Activated naive CD4-positive, alpha-beta T cell treated with anti-CD3 and anti-CD28 coated beads, Interleukin-2, amount 50 U/mL, for 16 hours (primary cell): ENCODE measurements at regions not wholly inside any gene's neighbourhood (a gene's known extent, or its start where the extent isn't known, plus 50 kb on each side); places are given as distances from the start of the nearest gene placed in this dataset.

Experiments used
- DNase-seq: peaks from one replicate; pipeline ENCODE4 v3.0.0-alpha.2; 2020

DNA sequence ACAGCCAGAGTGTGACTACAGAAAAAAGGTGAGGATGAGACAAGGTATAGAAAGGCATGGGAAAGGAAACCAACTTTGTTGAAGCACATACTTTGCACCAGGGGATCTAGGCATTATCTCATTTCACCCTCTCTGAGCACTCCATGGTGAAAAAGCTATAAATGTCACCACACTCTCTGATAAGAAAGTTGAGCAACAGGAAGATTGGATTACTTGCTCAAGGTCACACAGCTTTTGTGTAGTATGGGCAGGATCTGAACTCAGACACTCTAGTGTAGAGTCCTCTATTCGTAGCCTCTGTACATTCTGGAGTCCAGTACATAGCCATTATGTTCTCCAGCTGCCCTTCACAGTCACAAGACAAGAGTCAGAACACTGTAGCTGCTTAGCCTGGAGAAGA, 163.4 kb upstream of the SEMA6D start:
- DNase-seq = no peak

DNA sequence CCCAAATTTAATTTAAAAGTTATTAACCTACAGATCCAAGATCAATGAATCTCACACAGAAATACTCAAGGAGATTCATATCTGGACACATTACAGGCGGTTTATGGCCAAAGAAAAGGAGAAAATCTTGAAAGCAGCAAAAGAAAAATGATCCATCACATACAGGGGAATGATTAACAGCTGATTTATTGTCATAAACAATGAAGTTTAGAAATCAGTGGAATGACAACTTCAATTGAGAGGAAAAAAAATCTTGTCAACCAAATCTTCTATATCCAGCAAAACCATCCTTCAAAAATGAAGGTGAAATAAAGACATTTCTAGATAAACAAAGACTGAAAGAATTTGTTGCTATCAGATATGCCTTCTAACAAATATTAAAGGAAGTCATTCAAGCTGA, 156.2 kb upstream of the SEMA6D start:
- DNase-seq = no peak

DNA sequence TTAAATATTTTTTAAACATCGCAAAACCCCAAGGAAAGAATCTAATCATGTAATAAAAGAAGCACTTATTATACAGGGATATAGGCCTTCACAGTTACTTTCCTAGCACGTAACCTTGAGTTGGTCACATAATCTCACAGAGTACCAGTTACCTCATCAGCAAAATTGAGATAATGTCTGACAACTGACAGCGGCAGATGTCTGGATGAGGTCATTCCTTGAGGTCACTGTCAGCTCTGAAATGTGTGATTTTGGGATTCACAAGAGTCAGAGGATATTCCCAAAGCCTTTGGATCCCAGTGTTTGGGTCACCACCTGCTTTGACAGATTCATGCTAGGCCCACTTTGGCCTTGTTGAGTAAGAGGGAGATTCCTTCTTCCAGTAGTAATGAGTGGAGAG, 151.4 kb upstream of the SEMA6D start:
- DNase-seq = no peak

DNA sequence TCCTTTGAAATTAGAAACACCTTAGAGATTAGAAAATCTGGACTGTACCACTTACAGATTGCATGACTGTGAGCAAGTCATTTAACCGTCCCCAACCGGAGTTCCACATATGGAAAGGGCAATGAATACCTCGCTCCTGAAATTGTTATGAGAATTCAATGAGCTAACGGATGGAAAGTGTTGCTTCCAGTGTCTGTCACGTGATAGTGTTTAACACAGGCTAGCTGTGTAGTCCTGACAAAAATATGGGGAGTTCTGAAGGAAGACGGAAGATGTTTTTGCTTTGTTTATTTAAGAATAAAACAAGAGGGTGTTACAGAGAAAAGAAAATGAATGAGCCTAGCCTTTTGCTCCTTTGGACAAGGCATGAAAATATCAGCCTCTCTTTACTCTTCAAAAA, 150.7 kb upstream of the SEMA6D start:
- DNase-seq = no peak

DNA sequence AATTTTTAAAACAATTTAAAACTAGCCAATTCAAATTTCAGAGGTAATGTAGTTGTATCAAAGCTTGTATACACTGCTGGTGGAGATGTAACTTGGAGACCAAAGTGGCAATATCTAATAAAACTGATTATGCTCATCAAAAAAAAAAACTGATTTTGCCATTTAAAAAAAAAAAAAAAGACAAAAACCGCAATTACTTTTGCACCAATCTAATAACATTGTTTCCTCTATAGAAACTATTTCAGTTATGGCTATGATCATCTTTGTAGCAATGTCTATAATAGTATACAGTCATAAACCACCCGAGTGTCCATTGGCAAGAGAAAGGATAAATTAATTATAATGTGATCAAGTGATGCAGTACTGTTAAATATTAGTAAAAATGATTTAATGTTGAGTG, 149.3 kb upstream of the SEMA6D start:
- DNase-seq = no peak

DNA sequence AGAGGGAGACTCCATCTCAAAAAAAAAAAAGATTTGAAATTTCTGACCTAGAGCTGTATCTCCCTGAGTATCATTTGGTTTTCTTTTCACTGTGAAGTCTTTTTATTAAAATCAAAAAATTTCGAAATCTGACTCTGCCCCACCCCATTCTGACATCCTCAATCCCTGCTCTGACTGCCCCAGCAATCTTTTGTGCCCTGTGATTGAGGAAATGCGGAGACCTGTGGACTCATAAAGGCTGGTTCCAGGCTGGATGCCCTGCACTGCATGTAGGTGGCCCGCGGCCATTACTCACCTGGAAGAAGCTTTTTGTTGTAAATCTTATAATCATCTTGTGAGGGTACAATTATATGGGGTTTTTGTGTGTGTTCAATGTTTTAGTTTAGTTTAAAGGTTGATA, 147.3 kb upstream of the SEMA6D start:
- no peak for DNase-seq

DNA sequence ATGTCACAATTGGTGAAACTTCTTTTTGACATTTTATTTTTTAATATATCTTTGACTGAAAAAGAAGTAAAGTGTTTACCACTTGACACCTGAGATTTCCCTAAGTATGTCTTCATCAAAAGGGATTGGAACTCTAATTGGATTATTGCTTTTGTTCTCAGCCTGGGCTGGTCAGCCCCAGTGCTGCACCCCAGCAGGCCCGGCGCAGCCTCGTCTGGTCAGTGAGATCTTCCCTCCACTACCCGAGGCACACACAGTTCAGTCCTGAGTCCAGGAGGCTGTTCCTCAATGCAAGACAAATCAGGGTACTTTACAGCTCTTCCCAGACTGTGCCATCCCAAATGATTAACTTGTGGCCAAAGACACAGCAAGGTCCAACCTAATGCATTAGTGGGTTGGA, 146.9 kb upstream of the SEMA6D start:
- DNase-seq = no peak

DNA sequence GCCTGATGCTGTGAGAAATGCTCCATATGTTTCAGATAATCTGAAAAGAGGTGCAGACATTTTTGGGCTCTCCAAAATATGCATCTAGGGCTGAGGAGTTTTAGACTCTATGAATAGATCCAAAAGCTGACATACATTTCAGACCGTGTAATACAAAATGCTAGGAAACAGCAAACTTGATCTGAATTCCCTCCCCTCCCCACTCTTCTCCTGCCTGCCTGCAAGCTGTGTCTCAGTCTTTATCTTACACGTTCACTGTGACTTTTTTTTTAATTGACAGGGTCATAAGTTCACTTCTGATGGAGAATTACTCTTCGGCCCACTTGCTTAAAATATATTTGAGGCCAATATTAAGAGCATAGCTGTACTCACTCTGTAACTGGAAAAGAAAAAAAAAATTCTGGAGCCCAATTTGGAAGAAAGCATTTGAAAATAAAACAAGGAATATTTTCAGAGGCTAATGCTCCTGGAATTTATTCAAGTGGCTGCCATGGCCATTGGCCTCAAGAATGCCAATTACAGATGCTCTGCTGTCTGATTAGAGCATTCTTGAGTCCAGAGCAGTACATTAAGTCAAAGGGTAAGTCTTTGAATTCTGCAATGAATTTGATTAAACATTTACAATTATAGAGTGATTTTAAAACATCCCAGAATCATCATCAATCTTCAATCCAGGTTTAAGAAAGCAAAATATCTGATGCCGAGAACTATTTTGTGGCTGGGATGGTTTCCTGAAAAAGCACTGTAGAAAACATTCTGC, 146.2 kb upstream of the SEMA6D start:
- no peak for DNase-seq

DNA sequence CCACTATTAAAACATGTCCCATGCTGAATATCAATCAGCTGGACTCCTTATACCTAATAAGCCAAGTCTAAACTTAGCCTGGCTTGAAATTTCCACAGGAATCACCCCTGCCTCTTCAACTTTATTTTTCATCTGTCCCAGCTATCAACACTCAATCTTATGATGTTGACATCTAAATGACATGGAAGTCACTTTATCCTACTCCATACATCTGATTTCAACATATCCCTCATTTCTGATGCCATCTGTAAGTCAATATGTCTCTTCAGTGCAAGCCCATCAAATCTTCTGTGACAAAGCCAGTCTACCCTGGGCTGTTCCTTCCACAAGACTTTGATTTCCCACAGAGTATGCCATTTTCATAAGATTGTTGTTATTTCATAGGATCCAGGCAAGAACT, 143.6 kb upstream of the SEMA6D start:
- DNase-seq = no peak

DNA sequence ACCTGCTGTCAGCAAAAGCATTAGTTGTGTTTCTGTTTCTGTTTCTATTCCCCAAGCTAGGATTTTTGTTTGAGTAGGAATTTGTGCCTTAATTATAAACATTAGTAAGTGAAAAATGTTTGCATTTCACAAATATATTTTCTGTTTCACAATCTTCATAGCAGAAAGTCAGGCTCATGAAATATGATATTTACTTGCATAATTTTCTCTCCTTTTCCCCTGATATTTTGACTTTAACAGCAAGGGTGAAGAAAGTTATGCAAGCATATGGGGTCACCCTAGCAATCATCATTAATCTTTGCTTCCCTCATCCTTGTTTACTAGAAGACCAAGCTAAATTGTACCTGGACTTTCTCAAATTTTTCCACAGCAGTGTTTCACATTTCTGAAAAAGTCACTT, 140.3 kb upstream of the SEMA6D start:
- no peak for DNase-seq

DNA sequence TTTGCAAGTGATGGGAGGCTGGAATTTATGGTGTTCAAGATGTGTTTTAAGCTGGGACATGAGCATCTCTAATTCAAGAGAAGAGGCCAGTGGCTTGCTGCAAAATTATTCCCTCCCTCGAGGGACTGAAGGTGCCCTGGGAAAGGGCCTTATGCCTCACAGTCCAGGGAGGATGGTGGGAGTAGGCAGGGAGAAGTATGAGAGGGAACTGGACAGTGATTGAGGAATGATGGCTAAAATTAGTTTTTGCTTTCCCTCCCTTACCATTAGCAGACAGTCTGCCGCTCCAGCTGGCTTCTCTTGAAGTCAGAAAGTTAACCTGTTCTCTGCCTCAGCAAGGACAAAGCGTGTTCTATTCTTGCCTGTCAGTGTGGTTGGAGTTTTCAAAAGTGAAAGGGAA, 139.8 kb upstream of the SEMA6D start:
- no peak for DNase-seq

DNA sequence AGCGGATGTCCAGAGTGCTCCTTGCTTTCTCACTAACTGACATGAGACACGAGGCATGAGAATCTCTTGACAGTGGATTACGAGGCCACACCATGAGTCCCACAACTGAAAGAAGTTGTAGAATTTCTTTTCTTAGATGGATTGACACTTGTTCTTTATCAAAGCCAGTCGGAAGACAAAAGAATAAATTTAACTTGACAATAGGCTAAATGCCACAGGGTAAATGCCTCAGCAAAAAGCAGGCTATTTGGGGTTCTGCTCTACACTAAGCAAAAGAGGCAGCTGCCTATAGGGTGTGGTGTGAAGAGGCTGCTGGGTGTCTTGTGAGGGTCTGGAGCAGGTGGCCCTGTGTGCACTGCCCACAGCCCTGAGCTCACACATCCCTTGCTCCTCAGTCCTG, 135.1 kb upstream of the SEMA6D start:
- no peak for DNase-seq

DNA sequence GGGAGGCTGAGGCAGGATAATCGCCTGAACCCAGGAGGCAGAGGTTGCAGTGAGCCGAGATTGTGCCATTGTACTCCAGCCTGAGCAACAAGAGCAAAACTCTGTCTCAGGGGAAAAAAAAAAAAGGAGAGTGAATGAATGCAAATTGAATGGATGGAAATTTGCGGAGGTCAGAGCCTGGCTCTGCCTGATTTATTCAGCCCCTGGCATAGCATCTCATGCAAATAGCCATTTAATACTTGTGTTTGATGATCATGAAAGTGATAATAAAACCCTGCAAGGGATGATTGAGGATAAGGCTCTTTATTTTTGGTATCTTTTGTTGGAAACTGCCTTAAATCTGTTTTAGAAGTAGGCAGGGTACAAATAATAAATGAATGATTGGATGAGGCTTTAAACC, 133.0 kb upstream of the SEMA6D start:
- DNase-seq = no peak

DNA sequence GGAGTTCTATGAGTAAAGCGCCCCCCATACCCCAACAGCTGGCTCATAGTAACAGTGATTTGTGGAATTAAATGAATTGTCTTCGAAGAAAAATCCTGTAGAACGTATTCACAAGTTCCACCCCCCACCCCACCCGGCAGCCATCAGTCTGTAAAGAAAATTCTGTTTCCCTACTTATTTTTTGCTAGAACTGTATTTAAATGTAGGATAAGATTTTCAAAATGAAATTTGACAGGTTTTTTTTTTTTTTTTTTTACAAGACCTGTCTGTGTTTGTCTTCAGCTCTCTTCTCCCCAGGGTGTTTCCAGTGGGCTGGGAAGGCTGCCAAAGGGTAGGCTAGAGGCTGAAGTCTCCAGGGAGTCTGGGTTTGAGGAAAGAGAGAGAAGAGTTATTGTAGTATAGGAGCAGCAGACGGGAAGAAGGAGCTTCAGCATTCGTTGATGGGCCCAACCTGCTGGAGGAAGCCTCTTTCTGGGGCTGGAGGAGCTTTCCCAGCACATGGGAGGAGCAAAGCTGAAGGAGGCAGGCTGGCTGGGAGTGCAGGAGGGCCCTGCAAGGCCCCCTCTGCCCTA, 130.6 kb upstream of the SEMA6D start:
- no peak for DNase-seq

DNA sequence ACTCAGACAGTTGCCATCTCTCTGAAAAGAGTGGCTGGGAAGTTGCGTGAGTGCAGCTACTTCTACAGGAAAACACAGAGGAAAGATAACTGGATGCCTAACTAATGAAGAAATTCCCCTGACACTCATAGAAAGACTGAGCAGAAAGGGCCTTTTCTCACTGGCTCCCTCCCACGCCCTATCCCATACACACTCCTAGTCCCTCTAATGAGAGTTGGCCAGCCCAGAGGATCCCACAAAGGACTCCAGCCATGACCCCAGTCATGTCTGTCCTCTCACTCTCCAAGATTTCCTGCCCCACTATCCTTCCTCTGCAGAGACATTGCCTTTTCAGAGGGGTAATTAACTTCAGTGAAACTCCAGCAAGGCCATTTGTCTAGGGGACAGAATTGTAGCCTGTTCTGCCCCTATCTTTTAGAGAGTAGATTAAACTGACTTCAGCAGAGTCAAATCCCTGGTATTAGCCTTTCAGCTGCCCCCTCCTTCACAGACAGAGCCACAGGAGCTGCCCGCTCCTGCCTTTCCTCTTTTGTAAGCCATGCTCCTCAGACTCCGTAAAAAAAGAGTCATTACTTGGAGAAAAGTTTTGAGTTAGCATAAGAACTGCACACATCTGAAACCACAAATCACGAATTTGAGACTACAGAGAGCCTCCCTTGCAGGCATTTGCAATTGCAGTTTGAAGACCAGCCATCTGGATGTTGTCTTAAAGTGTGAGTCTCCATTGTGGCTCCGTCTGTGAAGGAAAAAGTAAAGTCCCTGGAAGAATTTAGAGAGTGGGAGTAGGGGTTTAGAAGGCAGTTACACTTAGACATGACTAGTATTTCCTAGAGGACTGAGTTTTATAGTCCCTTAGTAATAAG, 129.1 kb upstream of the SEMA6D start:
- no peak for DNase-seq

DNA sequence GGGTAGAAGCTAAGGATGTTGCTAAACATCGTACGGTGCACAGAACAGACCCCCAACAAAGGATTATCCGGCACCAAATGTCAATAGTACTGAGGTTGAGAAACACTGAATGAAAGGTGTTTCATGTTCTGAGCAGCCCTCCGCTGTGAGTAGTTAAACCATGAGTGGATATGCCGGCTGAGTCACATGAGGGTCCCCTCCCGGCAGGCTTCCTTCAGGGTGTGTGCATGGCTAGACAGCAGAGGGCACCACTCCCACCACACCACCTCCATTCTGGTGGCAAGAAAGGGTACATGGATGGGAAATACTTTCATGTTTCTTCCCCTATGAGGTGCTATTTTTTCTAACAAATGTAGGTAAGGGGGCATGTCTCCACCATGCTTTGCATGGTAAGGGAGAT, 128.3 kb upstream of the SEMA6D start:
- DNase-seq = no peak

DNA sequence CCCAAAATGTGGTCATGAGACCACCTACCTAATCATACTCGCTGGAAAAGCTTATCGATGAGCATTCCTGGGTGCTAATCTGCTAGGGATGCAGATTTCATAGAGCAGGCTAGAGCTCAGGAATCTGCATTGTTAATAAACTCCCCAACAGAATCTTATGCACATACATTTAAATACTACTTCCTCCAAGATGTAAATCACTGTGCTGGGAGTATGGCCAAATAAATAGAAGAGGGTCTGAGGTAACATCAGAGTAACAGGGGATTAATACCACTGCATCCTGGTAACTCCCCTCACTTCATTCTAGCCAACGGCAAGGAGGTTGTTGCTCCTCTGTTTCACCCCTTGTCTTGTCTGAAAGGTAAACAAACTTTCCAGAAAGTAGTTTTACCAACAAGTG, 118.3 kb upstream of the SEMA6D start:
- DNase-seq = no peak

DNA sequence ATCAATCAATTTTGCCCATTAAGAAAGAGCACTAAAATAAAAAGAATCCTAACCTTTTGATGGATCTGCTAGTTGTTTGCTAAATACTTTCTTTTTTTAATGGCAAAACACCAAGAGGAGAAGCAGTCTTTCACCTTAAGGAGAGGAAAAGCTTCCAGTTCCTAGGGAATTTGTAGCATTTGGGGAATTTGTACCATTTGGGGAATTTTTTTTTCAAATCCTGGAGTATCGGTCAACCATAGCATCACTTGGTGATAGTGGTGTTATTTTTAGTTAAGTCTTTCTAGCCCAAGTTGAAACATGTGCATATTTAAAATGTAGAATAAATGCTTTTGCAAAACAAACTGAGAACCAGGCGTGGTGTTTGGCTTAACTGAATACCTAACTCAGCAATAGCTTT, 117.5 kb upstream of the SEMA6D start:
- no peak for DNase-seq

DNA sequence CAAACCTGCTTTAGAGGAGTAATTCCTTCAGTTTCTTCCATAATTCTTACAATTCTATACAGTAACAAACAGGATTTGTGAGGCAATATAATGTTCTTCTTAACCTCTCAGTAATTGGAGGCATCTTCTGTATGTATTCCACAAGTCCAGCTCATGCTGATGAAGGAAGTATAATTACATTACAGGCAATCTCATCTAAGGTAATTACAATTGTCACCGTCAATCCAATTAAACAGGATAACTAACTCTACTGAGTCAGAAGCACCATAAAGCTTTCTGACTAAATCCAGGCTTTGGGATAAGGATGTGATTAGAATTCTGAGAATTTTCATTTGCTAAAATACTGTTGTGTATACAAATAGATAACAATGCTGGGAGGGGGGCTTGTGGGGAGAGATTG, 115.2 kb upstream of the SEMA6D start:
- DNase-seq = no peak

DNA sequence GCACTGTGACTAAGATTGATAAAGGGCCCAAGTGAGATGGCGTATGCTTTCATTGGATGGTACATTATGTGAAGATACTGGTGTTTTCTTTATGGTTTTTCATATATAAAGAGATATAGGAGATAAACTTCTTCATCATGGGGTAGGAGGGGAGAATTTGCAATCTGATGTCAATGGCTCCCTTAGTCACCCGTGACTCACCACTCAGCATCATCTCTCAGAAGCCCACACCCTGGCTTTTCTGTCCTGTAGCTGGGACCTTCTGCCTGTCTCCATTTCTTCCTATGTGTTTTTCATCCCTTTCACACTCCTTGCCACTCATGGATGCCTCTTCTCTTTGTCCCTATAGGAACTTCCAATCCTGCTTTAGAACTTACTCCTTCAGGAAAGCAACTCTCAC, 114.3 kb upstream of the SEMA6D start:
- no peak for DNase-seq

DNA sequence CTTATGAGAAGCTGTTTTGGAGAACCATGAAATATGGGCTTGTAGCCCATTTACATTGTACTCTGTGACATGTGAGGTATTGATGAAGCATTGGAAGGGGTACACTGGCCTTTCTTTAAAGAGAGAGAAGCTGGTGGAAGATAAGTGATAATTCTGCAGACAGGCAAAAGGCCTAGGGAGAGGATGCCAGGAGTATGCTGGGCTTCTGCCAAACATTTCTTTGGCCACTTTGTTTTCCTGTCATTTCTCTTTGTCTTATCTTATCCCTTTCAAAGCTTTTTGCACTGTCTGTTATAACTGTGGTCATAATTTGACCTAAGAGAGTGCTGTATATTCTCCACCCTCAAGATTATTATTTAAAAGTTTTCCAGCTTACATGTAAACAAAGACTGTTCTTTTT, 109.6 kb upstream of the SEMA6D start:
- DNase-seq = no peak

DNA sequence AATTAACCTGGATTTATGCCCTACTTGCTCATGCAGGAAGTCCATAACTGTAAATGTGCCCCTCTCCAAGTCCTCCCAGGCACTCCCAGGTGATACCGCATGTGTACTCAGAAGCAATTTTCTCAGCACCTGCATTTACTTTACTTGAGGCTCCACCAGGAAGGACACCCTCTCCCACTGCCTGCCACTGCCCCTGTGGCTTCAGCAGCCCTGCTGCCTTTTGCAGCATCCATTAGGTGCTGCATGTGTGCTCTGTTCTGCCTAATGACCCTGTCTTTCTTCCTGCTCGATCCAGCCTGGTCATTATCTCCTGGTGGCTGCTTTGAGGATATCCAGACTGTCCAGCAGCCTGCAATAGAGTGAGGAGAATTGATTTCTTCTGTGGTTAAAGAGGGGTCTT, 107.6 kb upstream of the SEMA6D start:
- DNase-seq = no peak

DNA sequence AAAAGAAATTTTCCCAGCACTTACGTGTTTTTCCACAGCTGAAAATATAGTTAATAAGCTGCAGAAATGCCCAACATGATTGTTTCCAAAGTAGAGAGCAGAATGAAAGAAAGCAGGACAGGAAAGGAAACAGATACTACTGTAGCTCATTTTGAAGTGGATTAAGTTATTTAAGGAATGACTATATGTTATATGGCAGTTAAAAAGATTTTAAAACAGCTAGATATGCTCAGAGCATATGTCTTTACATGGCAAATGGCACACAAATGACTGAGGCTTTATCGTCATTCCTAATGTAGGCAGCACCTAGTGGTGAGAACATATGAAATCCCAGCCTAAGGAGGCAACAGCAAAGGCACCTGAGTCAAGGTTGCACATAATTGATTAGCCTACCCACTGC, 106.6 kb upstream of the SEMA6D start:
- DNase-seq = no peak

DNA sequence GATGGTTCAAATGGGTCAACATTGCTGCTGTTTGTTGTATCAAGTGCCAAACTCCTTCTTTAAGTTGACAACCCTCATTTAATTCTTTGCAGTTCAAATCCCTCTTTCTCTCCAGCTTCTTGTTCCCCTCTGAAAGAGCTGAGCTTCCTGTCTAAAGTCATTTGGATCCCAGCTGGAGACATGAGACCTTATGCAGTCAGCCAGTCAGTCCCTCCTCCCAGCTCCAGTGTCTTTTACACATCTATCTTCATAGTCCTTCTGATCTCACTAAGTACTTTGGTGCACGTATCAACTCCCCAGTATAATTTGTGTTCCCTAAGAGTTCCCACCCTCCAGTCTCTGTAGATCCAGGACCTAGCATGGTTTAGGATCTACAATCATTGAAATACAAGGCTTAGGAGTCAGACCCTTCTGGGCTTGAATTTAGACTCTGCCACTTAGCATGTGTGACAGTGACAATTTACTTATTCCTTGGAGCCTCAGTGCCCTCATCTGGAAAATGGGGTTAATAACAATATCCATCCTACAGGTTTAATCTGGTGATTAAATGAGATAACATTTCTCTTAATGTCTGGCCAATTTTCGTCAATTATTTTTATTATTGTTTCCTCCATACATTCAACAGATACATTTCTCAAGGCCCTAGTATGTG, 102.8 kb upstream of the SEMA6D start:
- DNase-seq = no peak
